Activated CD8-positive, alpha-beta memory T cell treated with anti-CD3 and anti-CD28 coated beads for 36 hours (primary cell): ENCODE measurements at regions not wholly inside any gene's neighbourhood (a gene's known extent, or its start where the extent isn't known, plus 50 kb on each side); places are given as distances from the start of the nearest gene placed in this dataset.

Experiments used
- CTCF ChIA-PET: fragments of 350-600 bp; sonication (Branson Sonifier 250); formaldehyde crosslinking; loops from one replicate; lab custom pipeline; 2021; ENCODE audit warnings: antibody characterized with exemption; lab: Charles Lee
- POLR2A ChIA-PET: fragments of 350-600 bp; sonication (Branson Sonifier 250); formaldehyde crosslinking; loops from one replicate; lab custom pipeline; 2021; ENCODE audit warnings: antibody characterized with exemption; lab: Charles Lee

GRCh38 chr10:78504181-78504580 is 470.5 kb downstream of the RPS24 start:
- POLR2A ChIA-PET: no interaction called here
- CTCF ChIA-PET: no interaction called here

GRCh38 chr10:78505657-78506056 is 472.0 kb downstream of the RPS24 start:
- ChIA-PET CTCF (no interaction called here), POLR2A (no interaction called here)

- ChIA-PET POLR2A (no interaction called here), CTCF (no interaction called here)
Measured at GRCh38 chr10:78506614-78507013, 473.0 kb downstream of the RPS24 start.

- ChIA-PET CTCF (no interaction called here), POLR2A (no interaction called here)
Measured at GRCh38 chr10:78507510-78508160, 474.0 kb downstream of the RPS24 start.

- POLR2A ChIA-PET: no interaction called here
- CTCF ChIA-PET: no interaction called here
Measured at GRCh38 chr10:78508955-78509748, 475.5 kb downstream of the RPS24 start.

GRCh38 chr10:78510566-78511323 is 477.1 kb downstream of the RPS24 start:
- CTCF ChIA-PET: no interaction called here

GRCh38 chr10:78511324-78512204 is 477.9 kb downstream of the RPS24 start:
- ChIA-PET CTCF (no interaction called here), POLR2A (no interaction called here)

More at GRCh38 chr10:78510566-78511323, 477.1 kb downstream of the RPS24 start:
- POLR2A ChIA-PET: no interaction called here

- ChIA-PET CTCF (no interaction called here), POLR2A (no interaction called here)
Measured at GRCh38 chr10:78512205-78512550, 478.5 kb downstream of the RPS24 start.

- POLR2A ChIA-PET: no interaction called here
Measured at GRCh38 chr10:78513330-78513729, 479.7 kb downstream of the RPS24 start.

GRCh38 chr10:78513986-78514385 is 480.3 kb downstream of the RPS24 start:
- CTCF ChIA-PET: no interaction called here

More at GRCh38 chr10:78513330-78513729, 479.7 kb downstream of the RPS24 start:
- CTCF ChIA-PET: no interaction called here

GRCh38 chr10:78514459-78514858 is 480.8 kb downstream of the RPS24 start:
- POLR2A ChIA-PET: no interaction called here
- CTCF ChIA-PET: no interaction called here

More at GRCh38 chr10:78513986-78514385, 480.3 kb downstream of the RPS24 start:
- POLR2A ChIA-PET: no interaction called here

GRCh38 chr10:78515038-78515872 is 481.6 kb downstream of the RPS24 start:
- ChIA-PET CTCF (no interaction called here), POLR2A (no interaction called here)

- ChIA-PET CTCF (no interaction called here), POLR2A (no interaction called here)
Measured at GRCh38 chr10:78515873-78516153, 482.1 kb downstream of the RPS24 start.

- CTCF ChIA-PET: no interaction called here
- POLR2A ChIA-PET: no interaction called here
Measured at GRCh38 chr10:78516236-78516635, 482.6 kb downstream of the RPS24 start.

GRCh38 chr10:78516756-78517155 is 483.1 kb downstream of the RPS24 start:
- ChIA-PET CTCF (no interaction called here), POLR2A (no interaction called here)

GRCh38 chr10:78518224-78518623 is 484.6 kb downstream of the RPS24 start:
- POLR2A ChIA-PET: no interaction called here
- CTCF ChIA-PET: no interaction called here

GRCh38 chr10:78520737-78521430 is 487.2 kb downstream of the RPS24 start:
- ChIA-PET CTCF (no interaction called here), POLR2A (no interaction called here)

GRCh38 chr10:78523453-78523852 is 489.8 kb downstream of the RPS24 start:
- POLR2A ChIA-PET: no interaction called here
- CTCF ChIA-PET: no interaction called here
